Gastroesophageal sphincter (tissue), 4 donors: ENCODE measurements at regions not wholly inside any gene's neighbourhood (a gene's known extent, or its start where the extent isn't known, plus 50 kb on each side); places are given as distances from the start of the nearest gene placed in this dataset.

Experiments used
- ATAC-seq: fragments of 150-250 bp; one replicate; pipeline ENCODE4 v1.9.1; 2016; ENCODE audit warnings: mild to moderate bottlenecking, moderate library complexity
- H3K27ac ChIP-seq, 4 donors: fragments of 200-600 bp; sonication (generic) in 3 of 4; 1 replicate in 3 of 4; 2 replicates in 1 of 4; pipeline ENCODE4 v1.5.1; 2016 to 2019
- H3K27me3 ChIP-seq: fragments of 200-600 bp; sonication (generic); one replicate; pipeline ENCODE4 v1.5.1; 2019
- H3K36me3 ChIP-seq, 2 donors: fragments of 200-600 bp; sonication (generic); one replicate each; pipeline ENCODE4 v1.5.1; 2019; ENCODE audit warnings: control low read depth in 1 of 2
- H3K4me1 ChIP-seq, 3 donors: fragments of 200-600 bp; sonication (generic); 1 replicate in 2 of 3; 2 replicates in 1 of 3; pipeline ENCODE4 v1.5.1; 2016 to 2019; ENCODE audit warnings: control low read depth in 2 of 3
- H3K4me3 ChIP-seq, 2 donors: fragments of 200-600 bp; sonication (generic); one replicate each; pipeline ENCODE4 v1.5.1; 2019; ENCODE audit warnings: mild to moderate bottlenecking in 1 of 2, moderate library complexity in 1 of 2
- H3K9me3 ChIP-seq, 3 donors: fragments of 200-600 bp; sonication (generic); one replicate each; pipeline ENCODE4 v1.5.1; 2017 to 2019; ENCODE audit warnings: control low read depth in 2 of 3
- CTCF ChIP-seq, 4 experiments: fragments of 200-600 bp in 2 of 4; fragments of 450-650 bp in 2 of 4; sonication (generic) in 1 of 4; IDR thresholded peaks; one replicate each; pipeline ENCODE4 v1.5.1; 2017 to 2019; ENCODE audit warnings: antibody characterized with exemption in 4 of 4, mild to moderate bottlenecking in 2 of 4, moderate library complexity in 2 of 4
- EP300 ChIP-seq: sonication (generic); formaldehyde crosslinking; IDR thresholded peaks from one replicate; pipeline ENCODE4 v1.6.1; 2017; ENCODE audit warnings: antibody characterized with exemption, mild to moderate bottlenecking
- POLR2A ChIP-seq, 2 donors: fragments of 450-650 bp; IDR thresholded peaks; one replicate each; pipeline ENCODE4 v1.6.1; 2017; ENCODE audit warnings: antibody characterized with exemption in 2 of 2, mild to moderate bottlenecking in 2 of 2, moderate library complexity in 1 of 2
- POLR2AphosphoS5 ChIP-seq: sonication (generic); formaldehyde crosslinking; IDR thresholded peaks from one replicate; pipeline ENCODE4 v1.6.1; 2017; ENCODE audit warnings: antibody characterized with exemption
- WGBS, 2 donors: methylation state at CpG; one replicate each; pipeline ENCODE4 v1.1.5; 2018; ENCODE audit warnings: low coverage in 1 of 2; 5-methylcytosine and 5-hydroxymethylcytosine counted together

- peak overlapping the region in 3 of 4 donors; percentile 2 to 33 (median 8) for H3K27ac ChIP-seq
- no peak overlapping the region for H3K4me3 ChIP-seq
- 60 to 66% methylated on average over 2 to 10 of the region's 12 CpGs for WGBS, 2 donors
- H3K36me3 ChIP-seq = no peaks in the 10 kb centered on the region
- H3K4me1 ChIP-seq = peaks cover 0 to 10% (median 0%) of the 10 kb centered on the region in 3 donors
- TF ChIP-seq POLR2AphosphoS5 (no peak), CTCF (IDR thresholded peaks at IDR 0.05) (no peak), POLR2A (IDR thresholded peaks at IDR 0.05) (no peak), EP300 (no peak)
- H3K27me3 ChIP-seq = peaks cover 39% of the 10 kb centered on the region
- no peaks in the 10 kb centered on the region for H3K9me3 ChIP-seq
- peak; percentile 54 for ATAC-seq
Observed at GRCh38 chr6:6806844-6807518, 218.5 kb downstream of the LY86 start.

- Histone ChIP-seq H3K27me3 (peaks cover 32% of the 10 kb centered on the region), H3K27ac (no peak overlapping the region), H3K9me3 (no peaks in the 10 kb centered on the region), H3K36me3 (no peaks in the 10 kb centered on the region), H3K4me3 (no peak overlapping the region), H3K4me1 (peaks cover 0 to 10% (median 0%) of the 10 kb centered on the region in 3 donors)
- WGBS, 2 donors = 83 to 87% methylated on average over 1 to 5 of the region's 5 CpGs
- TF ChIP-seq POLR2AphosphoS5 = no peak
- no peak for TF ChIP-seq POLR2A (IDR thresholded peaks at IDR 0.05)
- no peak for TF ChIP-seq CTCF (IDR thresholded peaks at IDR 0.05)
- TF ChIP-seq EP300 = no peak
- no peak for ATAC-seq
Observed at GRCh38 chr6:6808343-6808742, 219.8 kb downstream of the LY86 start.

- H3K4me1 ChIP-seq = peaks cover 0 to 10% (median 0%) of the 10 kb centered on the region in 3 donors
- ATAC-seq = no peak
- H3K27me3 ChIP-seq = peaks cover 28% of the 10 kb centered on the region
- TF ChIP-seq CTCF (IDR thresholded peaks at IDR 0.05) (no peak), POLR2AphosphoS5 (no peak), EP300 (no peak), POLR2A (IDR thresholded peaks at IDR 0.05) (no peak)
- no peaks in the 10 kb centered on the region for H3K36me3 ChIP-seq
- 67 to 74% methylated on average over 4 of the region's 4 CpGs for WGBS, 2 donors
- no peak overlapping the region for H3K4me3 ChIP-seq
- no peak overlapping the region for H3K27ac ChIP-seq
- no peaks in the 10 kb centered on the region for H3K9me3 ChIP-seq
Observed at GRCh38 chr6:6808915-6809314, 220.4 kb downstream of the LY86 start.

- H3K27ac ChIP-seq = peak overlapping the region in 1 of 4 donors; percentile 43
- H3K4me3 ChIP-seq = peak overlapping the region in 1 of 2 donors; percentile 34
- ATAC-seq = no peak
- no peak for TF ChIP-seq POLR2A (IDR thresholded peaks at IDR 0.05)
- TF ChIP-seq POLR2AphosphoS5 = no peak
- TF ChIP-seq EP300 = no peak
- no peak for TF ChIP-seq CTCF (IDR thresholded peaks at IDR 0.05)
- WGBS, 2 donors = 71 to 94% methylated on average over 4 to 6 of the region's 6 CpGs
- H3K4me1 ChIP-seq = peaks cover 0 to 10% (median 0%) of the 10 kb centered on the region in 3 donors
- no peaks in the 10 kb centered on the region for H3K9me3 ChIP-seq
- no peaks in the 10 kb centered on the region for H3K36me3 ChIP-seq
- peaks cover 19% of the 10 kb centered on the region for H3K27me3 ChIP-seq
Observed at GRCh38 chr6:6810727-6811126, 222.2 kb downstream of the LY86 start.
